Caco-2 (cell line): ENCODE measurements at regions not wholly inside any gene's neighbourhood (a gene's known extent, or its start where the extent isn't known, plus 50 kb on each side); places are given as distances from the start of the nearest gene placed in this dataset.

Source experiments
- BruUV-seq: library from RNA; stranded (reverse); fragments of 400-500 nt; replicated peaks from 2 replicates; lab custom pipeline; 2021; lab: Mats Ljungman, UMichigan
- CTCF ChIA-PET: fragments of 300-600 bp; sonication (Branson Sonifier 250); formaldehyde crosslinking; loops from one replicate; lab custom pipeline; 2022; ENCODE audit warnings: antibody characterized with exemption; lab: Charles Lee
- POLR2A ChIA-PET: fragments of 300-600 bp; sonication (Branson Sonifier 250); formaldehyde crosslinking; loops from one replicate; lab custom pipeline; 2022; ENCODE audit warnings: antibody characterized with exemption; lab: Charles Lee
- DNase-seq, 2 experiments: peaks; one replicate each; pipeline versions ENCODE4 v3.0.0 to v3.0.0-alpha.2; 2020 to 2022
- H3K27me3 ChIP-seq: replicated peaks from 2 replicates; pipeline ENCODE4 v1.6.0; 2011; ENCODE audit warnings: low read length; ENCODE audit not compliant: control insufficient read depth, insufficient read depth
- H3K36me3 ChIP-seq: 2 replicates; pipeline ENCODE4 v1.5.1; 2011; ENCODE audit warnings: low read length; ENCODE audit not compliant: control insufficient read depth, insufficient read depth
- H3K4me1 ChIP-seq: fragments of 250-450 bp; sonication (Bioruptor Pico); 2 replicates; pipeline ENCODE4 v1.5.1; 2020; ENCODE audit warnings: mild to moderate bottlenecking
- H3K4me3 ChIP-seq: 2 replicates; pipeline ENCODE4 v1.5.1; 2011; ENCODE audit warnings: low read depth, mild to moderate bottlenecking, control low read depth, low read length
- H3K9me3 ChIP-seq: fragments of 250-450 bp; sonication (Bioruptor Pico); 2 replicates; pipeline ENCODE4 v1.5.1; 2020; ENCODE audit warnings: mild to moderate bottlenecking, moderate library complexity
- H3K27ac Mint-ChIP-seq: one replicate; pipeline ENCODE4 v1.8.0; 2022; ENCODE audit warnings: mixed read lengths; ENCODE audit not compliant: unreplicated experiment
- H3K27me3 Mint-ChIP-seq: one replicate; pipeline ENCODE4 v1.8.0; 2022; ENCODE audit warnings: mixed read lengths; ENCODE audit not compliant: insufficient read depth, unreplicated experiment
- H3K36me3 Mint-ChIP-seq: one replicate; pipeline ENCODE4 v1.8.0; 2022; ENCODE audit warnings: mild to moderate bottlenecking, mixed read lengths; ENCODE audit not compliant: insufficient read depth, unreplicated experiment
- H3K4me1 Mint-ChIP-seq: one replicate; pipeline ENCODE4 v1.8.0; 2022; ENCODE audit warnings: low read depth, mixed read lengths; ENCODE audit not compliant: unreplicated experiment
- H3K4me3 Mint-ChIP-seq: one replicate; pipeline ENCODE4 v1.8.0; 2022; ENCODE audit warnings: mild to moderate bottlenecking, moderate library complexity, mixed read lengths; ENCODE audit not compliant: unreplicated experiment
- H3K9me3 Mint-ChIP-seq: one replicate; pipeline ENCODE4 v1.8.0; 2022; ENCODE audit warnings: mixed read lengths; ENCODE audit not compliant: unreplicated experiment
- intact Hi-C: fragments of 100-400 bp; cut with micrococcal nuclease; formaldehyde crosslinking; loops from one replicate; pipeline ENCODE4 v1.10.0; 2022; ENCODE audit not compliant: unreplicated experiment
- TF ChIP-seq, protein P1 (sequence below), 2 experiments: fragments of 200-600 bp in 1 of 2; IDR thresholded peaks; 1 replicate in 1 of 2; 2 replicates in 1 of 2; pipeline versions ENCODE4 v1.5.1 to v1.8.0; 2011 to 2022; ENCODE audit warnings: antibody characterized with exemption in 1 of 2, control low read depth in 1 of 2, inconsistent platforms in 1 of 2, low read depth in 1 of 2, low read length in 1 of 2, mild to moderate bottlenecking in 1 of 2, moderate library complexity in 1 of 2; ENCODE audit not compliant: insufficient read depth in 1 of 2, severe bottlenecking in 1 of 2, unreplicated experiment in 1 of 2

GRCh38 chr2:147109291-147109690, 735.5 kb upstream of the ACVR2A start:
- Mint-ChIP-seq H3K4me3 (no peak overlapping the region), H3K36me3 (no peaks in the 10 kb centered on the region), H3K9me3 (peaks cover 9% of the 10 kb centered on the region), H3K27me3 (peaks cover 2% of the 10 kb centered on the region), H3K4me1 (no peaks in the 10 kb centered on the region), H3K27ac (no peak overlapping the region)
- H3K9me3 ChIP-seq, result no peaks in the 10 kb centered on the region
- POLR2A ChIA-PET, result no interaction called here
- no peak for DNase-seq
- no peaks in the 10 kb centered on the region for H3K4me1 ChIP-seq
- TF ChIP-seq, protein P1, sequence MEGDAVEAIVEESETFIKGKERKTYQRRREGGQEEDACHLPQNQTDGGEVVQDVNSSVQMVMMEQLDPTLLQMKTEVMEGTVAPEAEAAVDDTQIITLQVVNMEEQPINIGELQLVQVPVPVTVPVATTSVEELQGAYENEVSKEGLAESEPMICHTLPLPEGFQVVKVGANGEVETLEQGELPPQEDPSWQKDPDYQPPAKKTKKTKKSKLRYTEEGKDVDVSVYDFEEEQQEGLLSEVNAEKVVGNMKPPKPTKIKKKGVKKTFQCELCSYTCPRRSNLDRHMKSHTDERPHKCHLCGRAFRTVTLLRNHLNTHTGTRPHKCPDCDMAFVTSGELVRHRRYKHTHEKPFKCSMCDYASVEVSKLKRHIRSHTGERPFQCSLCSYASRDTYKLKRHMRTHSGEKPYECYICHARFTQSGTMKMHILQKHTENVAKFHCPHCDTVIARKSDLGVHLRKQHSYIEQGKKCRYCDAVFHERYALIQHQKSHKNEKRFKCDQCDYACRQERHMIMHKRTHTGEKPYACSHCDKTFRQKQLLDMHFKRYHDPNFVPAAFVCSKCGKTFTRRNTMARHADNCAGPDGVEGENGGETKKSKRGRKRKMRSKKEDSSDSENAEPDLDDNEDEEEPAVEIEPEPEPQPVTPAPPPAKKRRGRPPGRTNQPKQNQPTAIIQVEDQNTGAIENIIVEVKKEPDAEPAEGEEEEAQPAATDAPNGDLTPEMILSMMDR (IDR thresholded peaks at IDR 0.05; ENCODE audit: insufficient read depth in 1 of 2, low read depth in 1 of 2, low read length in 1 of 2, severe bottlenecking in 1 of 2, unreplicated experiment in 1 of 2), result no peak
- BruUV-seq, result no TSS peak
- CTCF ChIA-PET, result no interaction called here
- intact Hi-C loops, result no loop called here
- no peak overlapping the region for H3K4me3 ChIP-seq
- H3K36me3 ChIP-seq, result no peaks in the 10 kb centered on the region
- H3K27me3 ChIP-seq, result no peaks in the 10 kb centered on the region

GRCh38 chr2:147108548-147108947, 736.3 kb upstream of the ACVR2A start:
- BruUV-seq, result no TSS peak
- no peaks in the 10 kb centered on the region for H3K36me3 Mint-ChIP-seq
- ChIA-PET POLR2A (no interaction called here), CTCF (no interaction called here)
- DNase-seq, result no peak
- intact Hi-C loops, result no loop called here
- H3K9me3 Mint-ChIP-seq, result peaks cover 9% of the 10 kb centered on the region
- Histone ChIP-seq H3K9me3 (no peaks in the 10 kb centered on the region), H3K27me3 (no peaks in the 10 kb centered on the region), H3K36me3 (no peaks in the 10 kb centered on the region), H3K4me1 (no peaks in the 10 kb centered on the region), H3K4me3 (no peak overlapping the region)
- TF ChIP-seq, protein P1 (IDR thresholded peaks at IDR 0.05; ENCODE audit: insufficient read depth in 1 of 2, low read depth in 1 of 2, low read length in 1 of 2, severe bottlenecking in 1 of 2, unreplicated experiment in 1 of 2), result no peak
- no peak overlapping the region for H3K4me3 Mint-ChIP-seq
- no peaks in the 10 kb centered on the region for H3K4me1 Mint-ChIP-seq
- H3K27me3 Mint-ChIP-seq, result peaks cover 2% of the 10 kb centered on the region
- no peak overlapping the region for H3K27ac Mint-ChIP-seq

- peaks cover 2% of the 10 kb centered on the region for H3K27me3 Mint-ChIP-seq
- ChIA-PET CTCF (no interaction called here), POLR2A (no interaction called here)
- H3K36me3 Mint-ChIP-seq, result no peaks in the 10 kb centered on the region
- Histone ChIP-seq H3K36me3 (no peaks in the 10 kb centered on the region), H3K4me1 (peaks cover 8% of the 10 kb centered on the region), H3K27me3 (no peaks in the 10 kb centered on the region), H3K4me3 (no peak overlapping the region), H3K9me3 (no peaks in the 10 kb centered on the region)
- no TSS peak for BruUV-seq
- peaks cover 19% of the 10 kb centered on the region for H3K9me3 Mint-ChIP-seq
- H3K27ac Mint-ChIP-seq, result no peak overlapping the region
- TF ChIP-seq, protein P1 (IDR thresholded peaks at IDR 0.05; ENCODE audit: insufficient read depth in 1 of 2, low read depth in 1 of 2, low read length in 1 of 2, severe bottlenecking in 1 of 2, unreplicated experiment in 1 of 2), result no peak
- intact Hi-C loops, result no loop called here
- no peak overlapping the region for H3K4me3 Mint-ChIP-seq
- no peaks in the 10 kb centered on the region for H3K4me1 Mint-ChIP-seq
- no peak for DNase-seq
Observed at GRCh38 chr2:147101941-147102790, 742.7 kb upstream of the ACVR2A start.
